Central memory CD4-positive, alpha-beta T cell (primary cell): ENCODE measurements at regions not wholly inside any gene's neighbourhood (a gene's known extent, or its start where the extent isn't known, plus 50 kb on each side); places are given as distances from the start of the nearest gene placed in this dataset.

Experiments
- DNase-seq: peaks from one replicate; pipeline ENCODE4 v3.0.0; 2022

GRCh38 chr11:36817336-36817965, 219.4 kb upstream of the RAG2 start:
- DNase-seq: no peak

GRCh38 chr11:36809303-36809702, 211.3 kb upstream of the RAG2 start:
- DNase-seq: no peak

GRCh38 chr11:36807871-36808270, 209.8 kb upstream of the RAG2 start:
- DNase-seq: no peak

GRCh38 chr11:36803084-36803483, 205.0 kb upstream of the RAG2 start:
- DNase-seq: no peak

GRCh38 chr11:36792996-36793914, 195.2 kb upstream of the RAG2 start:
- DNase-seq: no peak

GRCh38 chr11:36791957-36792356, 193.9 kb upstream of the RAG2 start:
- no peak for DNase-seq

GRCh38 chr11:36790526-36790925, 192.5 kb upstream of the RAG2 start:
- DNase-seq: no peak

GRCh38 chr11:36783808-36784207, 185.8 kb upstream of the RAG2 start:
- DNase-seq: no peak

- no peak for DNase-seq
Measured at GRCh38 chr11:36779791-36780190, 181.8 kb upstream of the RAG2 start.

GRCh38 chr11:36777311-36777710, 179.3 kb upstream of the RAG2 start:
- no peak for DNase-seq

- no peak for DNase-seq
Measured at GRCh38 chr11:36775756-36776155, 177.7 kb upstream of the RAG2 start.

GRCh38 chr11:36775130-36775529, 177.1 kb upstream of the RAG2 start:
- no peak for DNase-seq

- DNase-seq: no peak
Measured at GRCh38 chr11:36774603-36775002, 176.6 kb upstream of the RAG2 start.

GRCh38 chr11:36763187-36763586, 165.2 kb upstream of the RAG2 start:
- DNase-seq: no peak

GRCh38 chr11:36757075-36757474, 159.0 kb upstream of the RAG2 start:
- no peak for DNase-seq

- DNase-seq: no peak
Measured at GRCh38 chr11:36753960-36754359, 155.9 kb upstream of the RAG2 start.

- no peak for DNase-seq
Measured at GRCh38 chr11:36751996-36752395, 154.0 kb upstream of the RAG2 start.

GRCh38 chr11:36751335-36751781, 153.3 kb upstream of the RAG2 start:
- no peak for DNase-seq

GRCh38 chr11:36750349-36750748, 152.3 kb upstream of the RAG2 start:
- no peak for DNase-seq

GRCh38 chr11:36748836-36749235, 150.8 kb upstream of the RAG2 start:
- no peak for DNase-seq

GRCh38 chr11:36746886-36747710, 149.1 kb upstream of the RAG2 start:
- DNase-seq: peak; percentile 64

GRCh38 chr11:36744375-36745168, 146.5 kb upstream of the RAG2 start:
- peak; percentile 19 for DNase-seq
